ENCODE measurements at regions not wholly inside any gene's neighbourhood (a gene's known extent, or its start where the extent isn't known, plus 50 kb on each side); places are given as distances from the start of the nearest gene placed in this dataset.

GRCh38 chr7:53458636-53459035 lies 423.2 kb downstream of the POM121L12 start:
- no peak for DNase-seq (ENCODE audit: low read depth, low spot score)
- Histone ChIP-seq H3K9me3 (ENCODE audit: insufficient read depth, low read length) (no peaks in the 10 kb centered on the region), H3K4me3 (ENCODE audit: insufficient read length, low read depth) (no peak overlapping the region), H3K27me3 (ENCODE audit: insufficient read depth, insufficient read length) (no peaks in the 10 kb centered on the region), H3K4me1 (ENCODE audit: insufficient read depth, insufficient read length) (no peaks in the 10 kb centered on the region), H3K9ac (ENCODE audit: insufficient read length, low read depth) (no peak overlapping the region), H3K36me3 (ENCODE audit: insufficient read depth, insufficient read length, low read length) (no peaks in the 10 kb centered on the region)
- TF ChIP-seq SUZ12 (IDR thresholded peaks at IDR 0.05; ENCODE audit: extremely low read depth, insufficient read depth, insufficient read length) (no peak), ZNF274 (IDR thresholded peaks at IDR 0.05; ENCODE audit: low read depth, low read length) (no peak), YY1 (IDR thresholded peaks at IDR 0.05; ENCODE audit: insufficient read depth, insufficient read length) (no peak)

- Histone ChIP-seq H3K9me3 (ENCODE audit: insufficient read depth, low read length) (no peaks in the 10 kb centered on the region), H3K36me3 (ENCODE audit: insufficient read depth, insufficient read length, low read length) (no peaks in the 10 kb centered on the region), H3K4me1 (ENCODE audit: insufficient read depth, insufficient read length) (no peaks in the 10 kb centered on the region), H3K27me3 (ENCODE audit: insufficient read depth, insufficient read length) (no peaks in the 10 kb centered on the region), H3K4me3 (ENCODE audit: insufficient read length, low read depth) (no peak overlapping the region), H3K9ac (ENCODE audit: insufficient read length, low read depth) (no peak overlapping the region)
- TF ChIP-seq SUZ12 (IDR thresholded peaks at IDR 0.05; ENCODE audit: extremely low read depth, insufficient read depth, insufficient read length) (no peak), ZNF274 (IDR thresholded peaks at IDR 0.05; ENCODE audit: low read depth, low read length) (no peak), YY1 (IDR thresholded peaks at IDR 0.05; ENCODE audit: insufficient read depth, insufficient read length) (no peak)
- no peak for DNase-seq (ENCODE audit: low read depth, low spot score)
These were observed 430.9 kb downstream of the POM121L12 start for GRCh38 chr7:53466371-53466770.

DNA sequence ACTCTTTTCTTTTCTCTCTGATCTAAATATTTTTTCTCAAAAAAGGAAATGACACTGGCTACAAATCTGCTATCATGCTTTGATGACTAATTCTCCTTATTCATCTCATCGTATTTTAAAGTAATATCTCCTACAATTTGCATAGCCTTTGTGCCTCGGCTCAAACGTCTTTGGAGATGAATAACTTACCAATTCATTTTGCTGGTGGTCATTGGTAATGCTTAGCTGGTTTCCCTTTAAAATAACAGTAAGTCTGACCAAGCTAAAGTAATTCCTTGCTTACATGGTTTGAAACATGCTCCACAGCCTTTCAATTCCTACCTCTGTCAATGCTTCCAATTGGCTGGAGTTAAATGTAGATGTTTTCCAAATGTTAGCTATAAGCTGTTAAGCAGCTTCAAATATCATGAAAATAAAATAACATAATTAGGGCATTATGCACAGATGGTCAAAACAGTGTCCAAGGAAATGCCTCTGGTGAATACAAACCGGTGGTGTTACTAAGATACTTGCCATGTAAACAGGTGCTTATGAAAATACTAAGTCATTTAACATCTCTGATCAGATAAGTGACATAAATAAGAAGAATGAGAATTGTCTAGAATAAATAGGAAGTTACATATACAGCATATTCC lies 435.0 kb downstream of the POM121L12 start:
- Histone ChIP-seq H3K9me3 (ENCODE audit: insufficient read depth, low read length) (no peaks in the 10 kb centered on the region), H3K4me3 (ENCODE audit: insufficient read length, low read depth) (no peak overlapping the region), H3K9ac (ENCODE audit: insufficient read length, low read depth) (no peak overlapping the region), H3K27me3 (ENCODE audit: insufficient read depth, insufficient read length) (no peaks in the 10 kb centered on the region), H3K36me3 (ENCODE audit: insufficient read depth, insufficient read length, low read length) (no peaks in the 10 kb centered on the region), H3K4me1 (ENCODE audit: insufficient read depth, insufficient read length) (no peaks in the 10 kb centered on the region)
- TF ChIP-seq YY1 (IDR thresholded peaks at IDR 0.05; ENCODE audit: insufficient read depth, insufficient read length) (no peak), SUZ12 (IDR thresholded peaks at IDR 0.05; ENCODE audit: extremely low read depth, insufficient read depth, insufficient read length) (no peak), ZNF274 (IDR thresholded peaks at IDR 0.05; ENCODE audit: low read depth, low read length) (no peak)
- DNase-seq (ENCODE audit: low read depth, low spot score): no peak

DNA sequence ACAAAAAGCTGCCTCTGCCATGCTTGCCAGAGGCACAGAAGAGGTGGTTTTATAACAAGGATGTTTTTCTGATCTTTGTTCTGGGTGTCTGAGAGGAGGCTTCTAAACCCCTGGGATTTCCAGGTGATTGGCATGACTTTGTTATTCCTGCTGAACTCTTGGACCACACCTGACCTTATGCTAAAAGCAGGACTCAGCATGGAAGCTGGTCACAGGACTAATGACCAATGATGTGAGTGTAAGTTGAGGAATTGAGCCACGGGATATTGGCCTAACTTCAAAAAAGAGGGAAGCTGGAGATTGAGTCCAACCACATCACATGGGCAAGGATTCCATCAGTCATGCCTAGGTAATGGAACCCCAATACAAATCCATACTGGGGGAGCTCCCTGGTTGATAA lies 437.9 kb downstream of the POM121L12 start:
- TF ChIP-seq YY1 (IDR thresholded peaks at IDR 0.05; ENCODE audit: insufficient read depth, insufficient read length): no peak
- no peak for TF ChIP-seq SUZ12 (IDR thresholded peaks at IDR 0.05; ENCODE audit: extremely low read depth, insufficient read depth, insufficient read length)
- TF ChIP-seq ZNF274 (IDR thresholded peaks at IDR 0.05; ENCODE audit: low read depth, low read length): no peak
- Histone ChIP-seq H3K9ac (ENCODE audit: insufficient read length, low read depth) (no peak overlapping the region), H3K27me3 (ENCODE audit: insufficient read depth, insufficient read length) (no peaks in the 10 kb centered on the region), H3K4me3 (ENCODE audit: insufficient read length, low read depth) (no peak overlapping the region), H3K36me3 (ENCODE audit: insufficient read depth, insufficient read length, low read length) (no peaks in the 10 kb centered on the region), H3K9me3 (ENCODE audit: insufficient read depth, low read length) (no peaks in the 10 kb centered on the region), H3K4me1 (ENCODE audit: insufficient read depth, insufficient read length) (no peaks in the 10 kb centered on the region)
- DNase-seq (ENCODE audit: low read depth, low spot score): no peak

DNA sequence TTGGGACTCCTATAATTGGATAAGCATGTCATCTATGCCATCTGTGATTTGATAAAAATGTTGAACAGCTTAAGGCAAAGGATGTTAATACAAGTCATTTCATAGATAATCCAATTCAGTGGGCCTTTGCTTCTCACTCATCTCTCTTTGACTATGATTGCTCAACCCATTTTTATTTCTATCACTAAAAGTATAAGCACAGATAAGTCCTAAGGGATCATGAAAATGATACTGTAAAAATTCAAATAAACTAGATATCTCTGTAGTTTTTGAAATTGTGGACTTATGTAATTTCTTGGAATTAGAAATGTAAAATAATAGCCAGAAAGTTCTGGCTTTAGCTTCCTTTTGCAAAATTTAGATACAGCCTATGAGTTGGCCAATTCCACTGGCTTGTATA lies 440.3 kb downstream of the POM121L12 start:
- H3K36me3 ChIP-seq (ENCODE audit: insufficient read depth, insufficient read length, low read length): no peaks in the 10 kb centered on the region
- DNase-seq (ENCODE audit: low read depth, low spot score): no peak
- no peak overlapping the region for H3K9ac ChIP-seq (ENCODE audit: insufficient read length, low read depth)
- TF ChIP-seq ZNF274 (IDR thresholded peaks at IDR 0.05; ENCODE audit: low read depth, low read length) (no peak), SUZ12 (IDR thresholded peaks at IDR 0.05; ENCODE audit: extremely low read depth, insufficient read depth, insufficient read length) (no peak)
- H3K4me3 ChIP-seq (ENCODE audit: insufficient read length, low read depth): no peak overlapping the region
- no peaks in the 10 kb centered on the region for H3K27me3 ChIP-seq (ENCODE audit: insufficient read depth, insufficient read length)
- no peaks in the 10 kb centered on the region for H3K9me3 ChIP-seq (ENCODE audit: insufficient read depth, low read length)
- peaks cover 2% of the 10 kb centered on the region for H3K4me1 ChIP-seq (ENCODE audit: insufficient read depth, insufficient read length)

DNA sequence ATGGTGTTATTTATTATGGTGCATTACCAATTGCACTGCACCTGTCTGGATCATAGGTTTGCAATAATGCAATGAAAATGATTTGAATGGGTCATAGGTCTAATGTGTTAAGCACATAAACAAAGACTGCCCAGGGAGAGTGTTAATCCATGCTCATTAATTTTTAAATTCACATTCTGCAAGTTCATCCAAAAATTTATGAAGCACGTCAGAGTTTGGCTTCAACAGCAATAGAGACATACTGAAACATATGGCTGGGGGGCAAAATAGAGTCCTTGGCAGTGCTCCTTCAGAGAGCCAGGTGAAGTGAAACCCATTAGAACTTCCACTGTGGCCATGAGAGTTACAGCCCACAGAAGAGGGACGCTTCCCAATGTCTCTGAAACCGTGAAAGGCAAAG lies 441.1 kb downstream of the POM121L12 start:
- no peak overlapping the region for H3K9ac ChIP-seq (ENCODE audit: insufficient read length, low read depth)

GRCh38 chr7:53485354-53485753 lies 449.9 kb downstream of the POM121L12 start:
- H3K4me1 ChIP-seq (ENCODE audit: insufficient read depth, insufficient read length): no peaks in the 10 kb centered on the region
- TF ChIP-seq ZNF274 (IDR thresholded peaks at IDR 0.05; ENCODE audit: low read depth, low read length) (no peak), YY1 (IDR thresholded peaks at IDR 0.05; ENCODE audit: insufficient read depth, insufficient read length) (no peak), SUZ12 (IDR thresholded peaks at IDR 0.05; ENCODE audit: extremely low read depth, insufficient read depth, insufficient read length) (no peak)
- H3K27me3 ChIP-seq (ENCODE audit: insufficient read depth, insufficient read length): no peaks in the 10 kb centered on the region
- H3K9me3 ChIP-seq (ENCODE audit: insufficient read depth, low read length): no peaks in the 10 kb centered on the region
- no peaks in the 10 kb centered on the region for H3K36me3 ChIP-seq (ENCODE audit: insufficient read depth, insufficient read length, low read length)
- no peak overlapping the region for H3K9ac ChIP-seq (ENCODE audit: insufficient read length, low read depth)
- DNase-seq (ENCODE audit: low read depth, low spot score): no peak
- H3K4me3 ChIP-seq (ENCODE audit: insufficient read length, low read depth): no peak overlapping the region

More for the DNA sequence above, 441.1 kb downstream of the POM121L12 start:
- no peaks in the 10 kb centered on the region for H3K27me3 ChIP-seq (ENCODE audit: insufficient read depth, insufficient read length)
- no peaks in the 10 kb centered on the region for H3K36me3 ChIP-seq (ENCODE audit: insufficient read depth, insufficient read length, low read length)
- H3K4me1 ChIP-seq (ENCODE audit: insufficient read depth, insufficient read length): peaks cover 2% of the 10 kb centered on the region
- H3K4me3 ChIP-seq (ENCODE audit: insufficient read length, low read depth): no peak overlapping the region
- DNase-seq (ENCODE audit: low read depth, low spot score): no peak
- TF ChIP-seq YY1 (IDR thresholded peaks at IDR 0.05; ENCODE audit: insufficient read depth, insufficient read length) (no peak), SUZ12 (IDR thresholded peaks at IDR 0.05; ENCODE audit: extremely low read depth, insufficient read depth, insufficient read length) (no peak), ZNF274 (IDR thresholded peaks at IDR 0.05; ENCODE audit: low read depth, low read length) (no peak)
- no peaks in the 10 kb centered on the region for H3K9me3 ChIP-seq (ENCODE audit: insufficient read depth, low read length)
